ENCODE measurements at regions not wholly inside any gene's neighbourhood (a gene's known extent, or its start where the extent isn't known, plus 50 kb on each side); places are given as distances from the start of the nearest gene placed in this dataset.

DNA sequence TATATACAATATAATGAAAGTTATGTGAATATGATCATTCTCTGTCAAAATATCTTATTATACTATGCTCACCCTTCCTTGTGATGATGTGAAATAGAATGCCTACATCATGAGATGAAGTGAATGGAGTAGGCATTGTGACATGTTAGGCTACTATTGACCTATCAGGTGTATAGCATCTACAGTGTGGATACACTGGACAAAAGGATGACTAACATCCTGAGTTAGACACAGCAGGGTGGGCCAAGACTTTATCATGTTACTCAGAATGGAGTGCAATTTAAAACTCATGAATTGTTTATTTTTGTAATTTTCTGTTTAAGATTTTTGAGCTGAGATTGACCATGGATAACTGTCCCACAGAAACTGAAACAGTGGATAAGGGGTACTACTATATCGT, 53.4 kb upstream of the NAV3 start:
- DNase-seq = no peak

GRCh38 chr12:77774761-77775160, 55.9 kb upstream of the NAV3 start:
- DNase-seq = no peak

- no peak for DNase-seq
These were observed 57.9 kb upstream of the NAV3 start for GRCh38 chr12:77772676-77773298.

GRCh38 chr12:77768558-77768957, 62.1 kb upstream of the NAV3 start:
- no peak for DNase-seq

DNA sequence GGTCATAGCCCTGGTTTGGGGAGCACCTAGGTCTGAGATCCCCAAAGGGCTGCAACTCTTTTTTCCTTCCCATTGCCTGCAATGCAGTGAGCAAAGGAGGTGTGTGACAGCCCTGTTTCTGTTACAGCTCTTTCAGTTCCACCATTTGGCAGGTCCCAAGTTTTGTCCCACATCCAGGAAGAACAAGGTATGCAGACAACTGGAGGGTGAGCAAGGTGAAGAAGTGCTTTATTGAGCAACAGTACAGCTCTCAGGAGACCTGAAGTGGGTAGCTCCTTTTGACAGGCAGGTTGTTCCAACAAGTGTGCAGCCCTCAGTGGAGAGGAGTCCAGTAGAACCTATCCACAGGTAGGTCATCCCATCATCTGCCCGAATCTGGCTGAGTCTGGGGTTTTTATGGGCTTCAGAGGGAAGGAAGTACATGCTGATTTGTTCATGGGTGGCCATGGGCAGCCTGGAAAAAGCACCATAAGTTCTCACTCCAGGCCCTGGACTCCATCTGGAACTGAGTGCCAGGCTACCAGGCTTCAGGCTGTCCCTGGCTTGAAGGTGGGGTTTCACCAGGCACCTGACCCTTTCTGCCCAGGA, 62.8 kb upstream of the NAV3 start:
- no peak for DNase-seq

DNA sequence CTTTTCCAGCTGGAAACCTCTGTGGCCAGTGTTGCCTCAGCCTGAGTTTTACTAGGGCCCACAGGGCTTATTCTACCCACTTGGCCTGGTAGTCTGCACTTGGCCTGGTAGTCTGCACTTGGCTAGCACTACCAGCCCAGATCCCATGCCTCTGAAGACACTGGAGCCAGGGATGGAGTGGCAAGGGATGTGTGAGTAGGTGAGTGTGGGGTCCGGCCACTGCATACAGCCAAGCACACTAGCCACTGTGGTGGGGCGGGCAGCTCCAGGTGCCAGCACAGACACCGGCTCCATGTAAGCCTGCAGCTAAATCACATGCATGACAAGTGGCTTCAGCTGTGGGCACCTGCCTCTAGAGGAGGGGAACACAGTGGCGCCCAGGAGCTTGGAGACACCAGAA, 63.4 kb upstream of the NAV3 start:
- DNase-seq = no peak

DNA sequence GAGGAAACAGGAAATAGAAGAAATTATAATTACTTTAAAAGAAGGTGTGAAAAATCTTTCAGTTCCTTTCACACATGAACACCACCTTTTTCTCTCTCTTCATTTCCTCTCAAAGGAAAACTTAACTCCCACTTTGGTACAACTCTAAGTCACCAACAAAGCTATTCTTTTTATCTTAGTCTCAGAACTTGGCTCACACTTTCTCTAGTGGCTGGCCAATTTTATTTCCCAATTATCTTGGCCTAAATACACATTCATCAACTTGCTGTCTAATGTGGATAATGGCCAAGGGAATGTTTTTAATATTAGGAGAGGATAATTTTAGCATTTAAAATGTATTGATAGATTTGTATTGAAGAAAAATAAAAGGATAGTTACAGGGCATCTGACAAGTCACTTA, 64.5 kb upstream of the NAV3 start:
- no peak for DNase-seq

GRCh38 chr12:77761286-77761685, 69.4 kb upstream of the NAV3 start:
- no peak for DNase-seq

DNA sequence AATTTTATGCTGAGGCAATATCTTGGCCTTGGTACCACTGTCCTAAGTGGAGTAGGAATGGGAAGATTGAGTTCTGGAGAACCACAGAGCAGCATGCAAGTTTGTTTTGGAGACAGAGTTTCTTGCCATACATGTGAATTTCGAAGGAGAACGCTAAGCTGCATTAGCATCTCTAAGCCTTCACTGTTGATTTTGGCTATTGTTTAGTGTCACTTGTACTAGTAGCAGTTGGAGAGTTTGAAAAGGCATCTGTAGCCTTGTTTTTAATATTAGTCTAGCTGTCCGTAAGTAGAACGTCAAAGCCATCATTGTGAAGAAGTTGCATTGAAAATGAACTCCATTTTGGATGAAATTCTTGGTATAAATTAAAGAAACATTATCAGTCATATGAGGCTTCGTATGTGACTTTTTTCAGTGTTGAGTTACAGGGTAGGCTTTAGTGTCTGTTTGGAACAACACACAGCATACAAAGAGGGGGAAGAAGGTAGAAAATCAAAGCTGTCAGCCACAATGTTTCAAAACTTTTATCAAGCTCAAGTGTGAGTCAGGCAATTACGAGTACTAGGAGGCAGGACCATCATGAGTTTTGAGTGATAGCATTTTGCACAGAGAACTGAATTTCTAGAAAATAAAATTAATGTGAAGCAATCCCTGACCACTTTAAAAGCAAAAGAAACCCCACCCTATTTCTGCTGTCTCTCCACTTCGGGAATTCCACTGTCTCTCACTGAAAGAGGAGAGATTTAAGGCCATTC, 70.2 kb upstream of the NAV3 start:
- DNase-seq = no peak

DNA sequence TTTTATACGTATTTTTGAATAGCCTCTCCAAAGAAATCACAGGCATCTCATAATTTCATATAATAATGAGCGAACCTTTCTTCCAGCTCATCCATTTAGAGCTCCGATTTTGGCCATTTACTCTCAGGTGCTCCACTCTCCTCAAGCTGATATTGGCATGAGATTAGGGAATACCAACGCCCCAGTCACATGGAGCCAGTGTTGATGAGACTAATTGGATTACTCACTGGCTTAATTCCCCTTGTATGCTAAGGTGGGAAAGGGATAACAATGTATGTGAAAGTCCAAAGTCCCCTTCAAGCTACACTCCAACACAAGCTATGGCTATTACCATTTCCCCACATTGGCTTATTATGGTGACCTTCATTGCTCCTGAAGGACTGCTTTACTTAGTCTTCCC, 76.6 kb upstream of the NAV3 start:
- DNase-seq = no peak

DNA sequence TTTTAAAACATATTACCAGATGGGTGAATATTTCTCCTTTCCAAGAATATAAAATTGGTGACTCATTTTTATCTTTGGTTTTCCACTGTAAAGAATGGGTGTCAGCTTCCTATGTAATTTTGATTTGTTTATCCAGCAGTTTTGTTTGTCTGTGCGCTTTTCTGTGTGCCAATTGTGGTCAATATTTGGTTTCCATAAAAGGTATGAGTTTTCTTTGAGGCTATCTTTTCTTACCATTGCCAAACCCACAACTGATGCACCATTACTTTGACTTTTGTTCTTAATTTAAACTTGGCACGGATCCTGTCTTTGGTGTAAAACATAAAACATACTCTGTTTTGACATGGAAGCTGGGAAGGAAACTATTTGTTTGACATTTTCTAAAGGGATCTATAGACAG, 78.8 kb upstream of the NAV3 start:
- no peak for DNase-seq

- no peak for DNase-seq
These were observed 84.6 kb upstream of the NAV3 start for GRCh38 chr12:77746096-77746495.

- DNase-seq = no peak
These were observed 85.1 kb upstream of the NAV3 start for GRCh38 chr12:77745624-77746023.

- DNase-seq = no peak
These were observed 88.1 kb upstream of the NAV3 start for GRCh38 chr12:77742631-77743030.

DNA sequence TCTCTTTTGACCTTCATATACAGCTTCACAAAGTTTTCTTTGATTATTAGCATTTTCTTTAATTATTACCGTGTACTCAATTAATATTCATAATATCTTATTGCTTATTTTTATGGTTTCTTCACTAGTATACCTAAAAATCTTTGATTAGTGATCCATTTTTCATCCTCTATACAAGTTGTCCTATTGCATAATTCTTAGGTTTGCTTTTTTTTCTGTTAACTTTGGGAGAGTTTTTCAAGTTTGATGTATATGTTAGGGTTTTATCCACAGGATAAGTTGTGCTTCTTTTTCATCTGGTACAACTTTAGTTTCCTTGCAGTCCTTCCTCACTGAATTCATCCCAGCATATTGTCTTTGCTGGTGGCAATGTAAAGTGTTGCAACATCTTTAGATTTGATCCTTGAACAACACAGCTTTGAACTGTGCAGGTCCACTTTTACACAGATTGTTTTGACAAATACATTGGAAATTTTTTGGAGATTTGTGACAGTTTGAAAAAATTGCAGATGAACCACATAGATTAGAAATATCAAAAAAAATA, 88.6 kb upstream of the NAV3 start:
- no peak for DNase-seq

- no peak for DNase-seq
These were observed 94.3 kb upstream of the NAV3 start for GRCh38 chr12:77736219-77736965.

- no peak for DNase-seq
These were observed 96.3 kb upstream of the NAV3 start for GRCh38 chr12:77734214-77734883.

DNA sequence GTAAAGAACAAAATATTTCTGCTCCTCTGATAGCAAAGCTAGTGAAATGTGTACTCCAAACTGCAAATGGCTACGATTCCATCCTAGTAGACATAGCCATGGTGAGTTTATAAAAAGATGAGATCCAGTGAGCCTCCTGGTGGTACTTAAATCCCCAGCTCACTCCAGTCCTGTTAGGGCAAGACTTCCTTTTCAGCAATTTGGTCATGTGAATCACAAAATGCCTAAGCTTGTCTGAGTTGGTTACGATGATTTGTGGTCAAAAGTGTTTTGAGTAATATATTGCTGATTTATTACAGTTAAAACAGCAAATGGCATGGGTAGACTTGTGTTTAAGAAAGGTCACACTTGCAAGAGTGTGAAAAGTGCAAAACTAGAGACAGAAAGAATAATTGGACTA, 102.7 kb upstream of the NAV3 start:
- peak in 1 of 58 donors; percentile 9 for DNase-seq

DNA sequence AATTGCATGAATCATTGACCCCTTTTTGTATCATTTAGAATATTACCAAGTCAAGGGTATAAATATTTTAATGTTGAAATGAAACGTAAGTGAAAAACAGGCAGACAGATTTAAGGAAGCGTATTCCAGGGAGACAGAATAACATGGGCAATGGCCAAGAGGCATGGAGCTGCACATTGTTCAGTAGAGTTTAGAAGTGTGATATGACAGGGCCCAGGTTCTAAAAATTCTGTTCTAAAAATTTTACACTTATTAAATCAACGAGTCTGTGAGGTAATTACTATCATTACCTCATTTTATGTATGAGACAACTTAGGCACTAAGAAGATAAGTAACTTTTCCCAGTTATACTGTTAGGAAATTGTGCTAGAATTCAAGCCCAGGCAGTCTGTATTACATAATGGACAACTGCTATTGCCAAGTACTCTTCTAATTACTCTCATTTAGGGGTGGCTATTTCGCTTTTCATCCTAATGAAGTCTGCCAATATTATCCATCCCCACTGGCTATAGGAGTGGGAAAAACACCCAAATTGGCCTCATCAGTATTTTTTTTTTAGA, 103.2 kb upstream of the NAV3 start:
- no peak for DNase-seq

DNA sequence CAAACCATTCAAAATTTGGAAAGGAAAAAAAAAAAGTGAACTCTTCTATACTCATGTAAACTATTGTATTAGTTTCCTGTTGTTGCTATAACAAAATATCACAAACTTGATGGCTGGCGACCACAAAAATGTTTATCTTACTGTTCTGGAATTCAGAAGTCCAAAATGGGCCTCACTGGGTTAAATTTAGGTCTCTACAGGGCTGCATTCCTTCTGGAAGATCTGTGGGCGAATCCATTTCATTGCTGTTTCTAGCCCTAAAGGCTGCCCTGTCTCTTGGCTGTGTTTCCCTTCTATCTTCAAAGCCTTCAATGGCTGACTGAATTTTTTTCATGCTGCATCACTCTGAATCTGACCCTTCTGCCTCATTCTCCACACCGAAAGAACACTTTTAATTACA, 105.1 kb upstream of the NAV3 start:
- no peak for DNase-seq

GRCh38 chr12:77724367-77724957, 106.2 kb upstream of the NAV3 start:
- no peak for DNase-seq
